Neural cell (in vitro differentiated cells): ENCODE measurements at regions not wholly inside any gene's neighbourhood (a gene's known extent, or its start where the extent isn't known, plus 50 kb on each side); places are given as distances from the start of the nearest gene placed in this dataset.

Source experiments
- H2AFZ ChIP-seq: fragments of 200-600, 300-800 bp; sonication (generic), shearing (Covaris generic); 2 replicates; pipeline ENCODE4 v1.6.0; 2014; ENCODE audit warnings: low read depth, mild to moderate bottlenecking, antibody characterized with exemption, low read length, moderate library complexity
- H3F3A ChIP-seq: fragments of 200-600 bp; shearing (Covaris generic); 2 replicates; pipeline ENCODE4 v1.6.1; 2016; ENCODE audit warnings: mild to moderate bottlenecking, moderate library complexity, mixed read lengths, antibody characterized with exemption, low read length; ENCODE audit not compliant: insufficient read depth, poor library complexity, severe bottlenecking
- H3K27ac ChIP-seq: fragments of 200-600, 300-800 bp; sonication (generic), shearing (Covaris generic); 2 replicates; pipeline ENCODE4 v1.5.1; 2014; ENCODE audit warnings: mild to moderate bottlenecking, low read length, moderate library complexity
- H3K27me3 ChIP-seq: fragments of 300-800, 200-600 bp; sonication (generic), shearing (Covaris generic); 2 replicates; pipeline ENCODE4 v1.6.0; 2014; ENCODE audit warnings: mild to moderate bottlenecking, low read depth, low read length, moderate library complexity; ENCODE audit not compliant: insufficient read depth
- H3K36me3 ChIP-seq: fragments of 300-800, 200-600 bp; sonication (generic), shearing (Covaris generic); 2 replicates; pipeline ENCODE4 v1.5.1; 2014; ENCODE audit warnings: mild to moderate bottlenecking, antibody characterized with exemption, low read length, moderate library complexity; ENCODE audit not compliant: insufficient read depth
- H3K4me2 ChIP-seq: fragments of 300-800, 200-600 bp; sonication (generic), shearing (Covaris generic); 2 replicates; pipeline ENCODE4 v1.6.0; 2014; ENCODE audit warnings: mild to moderate bottlenecking, low read length
- H3K4me3 ChIP-seq: fragments of 300-800, 200-600 bp; sonication (generic), shearing (Covaris generic); 2 replicates; pipeline ENCODE4 v1.5.1; 2014; ENCODE audit warnings: mild to moderate bottlenecking, low read length, moderate library complexity
- H3K79me2 ChIP-seq: fragments of 200-600 bp; shearing (Covaris generic); replicated peaks from 2 replicates; pipeline ENCODE4 v1.6.0; 2014; ENCODE audit warnings: mild to moderate bottlenecking, low read length, moderate library complexity; ENCODE audit not compliant: insufficient read depth
- H3K9ac ChIP-seq: fragments of 300-800, 200-600 bp; sonication (generic), shearing (Covaris generic); 2 replicates; pipeline ENCODE4 v1.6.1; 2016; ENCODE audit warnings: mild to moderate bottlenecking, low read length, mixed read lengths
- H3K9me2 ChIP-seq: fragments of 200-600 bp; shearing (Covaris generic); 2 replicates; pipeline ENCODE4 v1.6.1; 2016; ENCODE audit warnings: mild to moderate bottlenecking, low read length, mixed read lengths; ENCODE audit not compliant: insufficient read depth
- H3K9me3 ChIP-seq: fragments of 200-600, 300-800 bp; sonication (generic), shearing (Covaris generic); 2 replicates; pipeline ENCODE4 v1.6.1; 2016; ENCODE audit warnings: mild to moderate bottlenecking, mixed run types, low read length, moderate library complexity, mixed read lengths
- H4K20me1 ChIP-seq: fragments of 200-600 bp; shearing (Covaris generic); 2 replicates; pipeline ENCODE4 v1.6.1; 2016; ENCODE audit warnings: mild to moderate bottlenecking, mixed run types; ENCODE audit not compliant: insufficient read depth
- EP300 ChIP-seq: fragments of 450-650 bp; conservative IDR thresholded peaks from 2 replicates; pipeline ENCODE4 v1.6.1; 2014; ENCODE audit warnings: antibody characterized with exemption, mild to moderate bottlenecking, moderate library complexity; ENCODE audit not compliant: poor library complexity, severe bottlenecking
- EZH2 ChIP-seq: fragments of 200-600, 300-800 bp; shearing (Covaris generic), sonication (generic); IDR thresholded peaks from 2 replicates; pipeline ENCODE4 v1.6.1; 2014; ENCODE audit warnings: antibody characterized with exemption, low read length, borderline replicate concordance, mild to moderate bottlenecking; ENCODE audit not compliant: insufficient read depth, poor library complexity, severe bottlenecking
- MXI1 ChIP-seq: fragments of 450-650 bp; conservative IDR thresholded peaks from 2 replicates; pipeline ENCODE4 v1.6.1; 2014; ENCODE audit warnings: antibody characterized with exemption, mild to moderate bottlenecking; ENCODE audit not compliant: poor library complexity, severe bottlenecking
- POLR2AphosphoS5 ChIP-seq: IDR thresholded peaks from 2 replicates; pipeline ENCODE4 v1.6.1; 2012
- RAD21 ChIP-seq: fragments of 450-650 bp; conservative IDR thresholded peaks from 2 replicates; pipeline ENCODE4 v1.6.1; 2014; ENCODE audit warnings: antibody characterized with exemption, mild to moderate bottlenecking, moderate library complexity
- SMC3 ChIP-seq: fragments of 450-650 bp; conservative IDR thresholded peaks from 2 replicates; pipeline ENCODE4 v1.6.1; 2014; ENCODE audit warnings: antibody characterized with exemption, mild to moderate bottlenecking, moderate library complexity; ENCODE audit not compliant: poor library complexity
- TAF1 ChIP-seq: IDR thresholded peaks from 2 replicates; pipeline ENCODE4 v1.6.1; 2012; ENCODE audit warnings: low read depth
- TF ChIP-seq, protein P1 (sequence below): fragments of 450-650 bp; IDR thresholded peaks from 2 replicates; pipeline ENCODE4 v1.5.1; 2014; ENCODE audit warnings: antibody characterized with exemption, mild to moderate bottlenecking, moderate library complexity; ENCODE audit not compliant: poor library complexity, severe bottlenecking
- TF ChIP-seq, protein P2 (sequence below): IDR thresholded peaks from 2 replicates; pipeline ENCODE4 v1.6.1; 2012; ENCODE audit warnings: borderline replicate concordance

DNA sequence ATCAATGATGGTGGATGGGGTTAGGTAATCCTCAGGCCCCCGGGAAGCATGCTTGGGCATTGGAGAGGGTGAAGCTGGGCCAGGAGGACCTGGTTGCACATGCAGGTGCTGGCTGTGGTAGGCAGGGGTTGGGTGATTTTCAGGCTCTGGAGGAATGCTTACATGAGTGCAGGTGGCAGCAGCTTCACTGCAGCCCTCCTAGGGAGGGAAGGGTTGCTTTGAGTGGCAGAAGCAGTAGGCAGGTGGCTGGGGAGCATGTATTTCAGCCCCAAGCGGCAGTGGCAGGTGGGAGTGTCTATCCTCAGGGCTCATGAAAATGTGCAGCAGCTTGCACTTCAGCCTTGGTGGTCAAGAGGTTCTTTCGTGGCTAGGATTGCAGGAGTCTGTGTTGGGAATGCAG is 230.0 kb upstream of the CTNNB1 start:
- TF ChIP-seq MXI1, result no peak
- TF ChIP-seq SMC3, result no peak
- TF ChIP-seq EP300, result no peak
- TF ChIP-seq EZH2, result no peak
- Histone ChIP-seq H2AFZ (no peak overlapping the region), H3K27ac (no peak overlapping the region), H3K79me2 (no peaks in the 10 kb centered on the region), H4K20me1 (no peaks in the 10 kb centered on the region), H3K27me3 (no peaks in the 10 kb centered on the region), H3F3A (no peaks in the 10 kb centered on the region), H3K9me3 (no peaks in the 10 kb centered on the region), H3K4me2 (no peak overlapping the region), H3K9me2 (no peaks in the 10 kb centered on the region), H3K36me3 (no peaks in the 10 kb centered on the region), H3K9ac (no peak overlapping the region), H3K4me3 (no peak overlapping the region)

DNA sequence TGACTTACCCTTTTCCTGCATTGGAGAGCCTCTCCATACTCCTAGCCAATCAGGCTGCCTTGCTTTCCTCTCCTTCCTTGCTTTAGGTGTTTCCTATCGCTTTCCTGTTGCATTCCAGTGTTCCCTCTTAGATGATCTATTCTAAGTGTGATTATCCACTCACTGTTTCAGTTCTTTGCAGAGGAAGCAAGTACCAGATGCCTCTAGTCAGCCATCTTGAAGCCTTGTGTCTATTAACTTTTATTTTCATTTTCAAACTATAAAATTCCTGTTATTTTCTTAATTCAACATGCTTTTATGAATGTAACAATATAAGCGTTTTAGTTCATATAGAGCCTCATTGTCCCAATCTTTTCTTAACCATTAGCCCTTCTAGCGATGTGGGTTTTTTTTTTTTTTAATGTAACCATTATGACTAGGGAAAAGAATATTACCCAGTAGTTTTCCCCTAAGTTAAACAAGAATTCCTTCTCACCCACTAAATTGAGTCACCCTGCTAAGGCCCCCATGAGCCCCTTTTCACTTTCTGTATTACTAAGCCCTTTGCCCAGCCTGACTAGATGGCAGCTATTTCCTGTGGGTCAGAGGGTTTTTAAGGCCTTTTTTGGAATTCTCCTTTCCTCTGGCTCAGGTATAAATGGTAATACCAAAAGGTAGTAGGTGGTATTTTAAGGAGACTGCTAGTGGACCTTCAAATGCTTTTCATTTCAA is 229.4 kb upstream of the CTNNB1 start:
- Histone ChIP-seq H3K9ac (no peak overlapping the region), H3K9me3 (no peaks in the 10 kb centered on the region), H3K4me2 (no peak overlapping the region), H4K20me1 (no peaks in the 10 kb centered on the region), H2AFZ (no peak overlapping the region), H3F3A (no peaks in the 10 kb centered on the region), H3K9me2 (no peaks in the 10 kb centered on the region), H3K27me3 (no peaks in the 10 kb centered on the region), H3K27ac (no peak overlapping the region), H3K79me2 (no peaks in the 10 kb centered on the region), H3K36me3 (no peaks in the 10 kb centered on the region), H3K4me3 (no peak overlapping the region)
- no peak for TF ChIP-seq TAF1
- no peak for TF ChIP-seq RAD21
- no peak for TF ChIP-seq EZH2
- TF ChIP-seq, protein P1, sequence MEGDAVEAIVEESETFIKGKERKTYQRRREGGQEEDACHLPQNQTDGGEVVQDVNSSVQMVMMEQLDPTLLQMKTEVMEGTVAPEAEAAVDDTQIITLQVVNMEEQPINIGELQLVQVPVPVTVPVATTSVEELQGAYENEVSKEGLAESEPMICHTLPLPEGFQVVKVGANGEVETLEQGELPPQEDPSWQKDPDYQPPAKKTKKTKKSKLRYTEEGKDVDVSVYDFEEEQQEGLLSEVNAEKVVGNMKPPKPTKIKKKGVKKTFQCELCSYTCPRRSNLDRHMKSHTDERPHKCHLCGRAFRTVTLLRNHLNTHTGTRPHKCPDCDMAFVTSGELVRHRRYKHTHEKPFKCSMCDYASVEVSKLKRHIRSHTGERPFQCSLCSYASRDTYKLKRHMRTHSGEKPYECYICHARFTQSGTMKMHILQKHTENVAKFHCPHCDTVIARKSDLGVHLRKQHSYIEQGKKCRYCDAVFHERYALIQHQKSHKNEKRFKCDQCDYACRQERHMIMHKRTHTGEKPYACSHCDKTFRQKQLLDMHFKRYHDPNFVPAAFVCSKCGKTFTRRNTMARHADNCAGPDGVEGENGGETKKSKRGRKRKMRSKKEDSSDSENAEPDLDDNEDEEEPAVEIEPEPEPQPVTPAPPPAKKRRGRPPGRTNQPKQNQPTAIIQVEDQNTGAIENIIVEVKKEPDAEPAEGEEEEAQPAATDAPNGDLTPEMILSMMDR, result no peak
- TF ChIP-seq MXI1, result no peak
- TF ChIP-seq POLR2AphosphoS5, result no peak
- TF ChIP-seq, protein P2, sequence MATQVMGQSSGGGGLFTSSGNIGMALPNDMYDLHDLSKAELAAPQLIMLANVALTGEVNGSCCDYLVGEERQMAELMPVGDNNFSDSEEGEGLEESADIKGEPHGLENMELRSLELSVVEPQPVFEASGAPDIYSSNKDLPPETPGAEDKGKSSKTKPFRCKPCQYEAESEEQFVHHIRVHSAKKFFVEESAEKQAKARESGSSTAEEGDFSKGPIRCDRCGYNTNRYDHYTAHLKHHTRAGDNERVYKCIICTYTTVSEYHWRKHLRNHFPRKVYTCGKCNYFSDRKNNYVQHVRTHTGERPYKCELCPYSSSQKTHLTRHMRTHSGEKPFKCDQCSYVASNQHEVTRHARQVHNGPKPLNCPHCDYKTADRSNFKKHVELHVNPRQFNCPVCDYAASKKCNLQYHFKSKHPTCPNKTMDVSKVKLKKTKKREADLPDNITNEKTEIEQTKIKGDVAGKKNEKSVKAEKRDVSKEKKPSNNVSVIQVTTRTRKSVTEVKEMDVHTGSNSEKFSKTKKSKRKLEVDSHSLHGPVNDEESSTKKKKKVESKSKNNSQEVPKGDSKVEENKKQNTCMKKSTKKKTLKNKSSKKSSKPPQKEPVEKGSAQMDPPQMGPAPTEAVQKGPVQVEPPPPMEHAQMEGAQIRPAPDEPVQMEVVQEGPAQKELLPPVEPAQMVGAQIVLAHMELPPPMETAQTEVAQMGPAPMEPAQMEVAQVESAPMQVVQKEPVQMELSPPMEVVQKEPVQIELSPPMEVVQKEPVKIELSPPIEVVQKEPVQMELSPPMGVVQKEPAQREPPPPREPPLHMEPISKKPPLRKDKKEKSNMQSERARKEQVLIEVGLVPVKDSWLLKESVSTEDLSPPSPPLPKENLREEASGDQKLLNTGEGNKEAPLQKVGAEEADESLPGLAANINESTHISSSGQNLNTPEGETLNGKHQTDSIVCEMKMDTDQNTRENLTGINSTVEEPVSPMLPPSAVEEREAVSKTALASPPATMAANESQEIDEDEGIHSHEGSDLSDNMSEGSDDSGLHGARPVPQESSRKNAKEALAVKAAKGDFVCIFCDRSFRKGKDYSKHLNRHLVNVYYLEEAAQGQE, result no peak
- TF ChIP-seq EP300, result no peak
- TF ChIP-seq SMC3, result no peak
